HCT116 (cell line): ENCODE measurements at regions not wholly inside any gene's neighbourhood (a gene's known extent, or its start where the extent isn't known, plus 50 kb on each side); places are given as distances from the start of the nearest gene placed in this dataset.
A peak's percentile ranks its signal among the peaks of the same experiment; 100 is the strongest.

ENCODE experiments used
- ATAC-seq: fragments of 200-7000 bp; cut with Tn5 transposase; 2 replicates; pipeline ENCODE4 v1.9.1; 2020; ENCODE audit warnings: mild to moderate bottlenecking, moderate library complexity
- BruUV-seq: library from RNA; stranded (reverse); fragments of 400-500 nt; replicated peaks from 2 replicates; lab custom pipeline; 2021; lab: Mats Ljungman, UMichigan
- CTCF ChIA-PET: fragments of 300-600 bp; sonication (Branson Sonifier 250); formaldehyde crosslinking; loops from one replicate; lab custom pipeline; 2021; ENCODE audit warnings: antibody characterized with exemption; lab: Charles Lee
- POLR2A ChIA-PET: fragments of 300-600, 350-600 bp; sonication (Branson Sonifier 250); formaldehyde crosslinking; loops from one replicate; lab custom pipeline; 2021; ENCODE audit warnings: antibody characterized with exemption; lab: Charles Lee
- RAD21 ChIA-PET, 2 experiments: fragments of 300-600 bp; sonication (Branson Sonifier 250); formaldehyde crosslinking; loops; one replicate each; lab custom pipeline; 2023; ENCODE audit warnings: low total read pairs in 2 of 2; ENCODE audit not compliant: uncharacterized antibody in 2 of 2, unreplicated experiment in 2 of 2, low non-redundant PET in 1 of 2; lab: Charles Lee
- DNase-seq: peaks from one replicate; pipeline ENCODE4 v3.0.0-alpha.2; 2010; ENCODE audit warnings: low read depth, low spot score
- H2AFZ ChIP-seq: fragments of 200-600 bp; shearing (Covaris generic), sonication (generic); 2 replicates; pipeline ENCODE4 v1.6.1; 2017; ENCODE audit warnings: low read depth, mixed run types, mixed read lengths, antibody characterized with exemption, low read length; ENCODE audit not compliant: poor library complexity, severe bottlenecking
- H3K27ac ChIP-seq: 2 replicates; pipeline ENCODE4 v1.5.1; 2012; ENCODE audit warnings: low read depth, low read length
- H3K27me3 ChIP-seq: fragments of 200-600 bp; sonication (generic); 2 replicates; pipeline ENCODE4 v1.6.1; 2016; ENCODE audit warnings: mixed run types, low read length, mixed read lengths; ENCODE audit not compliant: insufficient read depth
- H3K36me3 ChIP-seq, 2 experiments: fragments of 200-500 bp in 1 of 2; fragments of 200-600 bp in 1 of 2; sonication (Bioruptor generic) in 1 of 2; sonication (generic) in 1 of 2; 2 replicates each; pipeline versions ENCODE4 v1.5.1 to v1.6.1; 2014 to 2016; ENCODE audit warnings: low read length in 2 of 2, inconsistent platforms in 1 of 2, mixed read lengths in 1 of 2, mixed run types in 1 of 2; ENCODE audit not compliant: insufficient read depth in 2 of 2, control insufficient read depth in 1 of 2
- H3K4me1 ChIP-seq, 2 experiments: fragments of 200-600 bp in 1 of 2; sonication (generic) in 1 of 2; 2 replicates each; pipeline versions ENCODE4 v1.5.1 to v1.6.1; 2012 to 2017; ENCODE audit warnings: low read length in 2 of 2, inconsistent platforms in 1 of 2, mild to moderate bottlenecking in 1 of 2, mixed read lengths in 1 of 2, mixed run types in 1 of 2, moderate library complexity in 1 of 2; ENCODE audit not compliant: insufficient read depth in 2 of 2, control insufficient read depth in 1 of 2
- H3K4me2 ChIP-seq: fragments of 200-600 bp; sonication (generic); 2 replicates; pipeline ENCODE4 v1.6.1; 2017; ENCODE audit warnings: mixed run types, low read length, mixed read lengths
- H3K4me3 ChIP-seq, 2 experiments: fragments of 200-600 bp in 1 of 2; sonication (generic) in 1 of 2; replicated peaks in 1 of 2; 2 replicates each; pipeline ENCODE4 v1.5.1; 2011 to 2016; ENCODE audit warnings: low read length in 2 of 2, control low read depth in 1 of 2, low read depth in 1 of 2, mild to moderate bottlenecking in 1 of 2, mixed read lengths in 1 of 2, mixed run types in 1 of 2
- H3K79me2 ChIP-seq: fragments of 200-600 bp; sonication (generic); 2 replicates; pipeline ENCODE4 v1.6.1; 2017; ENCODE audit warnings: mild to moderate bottlenecking, mixed run types, low read length, moderate library complexity, mixed read lengths; ENCODE audit not compliant: insufficient read depth
- H3K9ac ChIP-seq: fragments of 200-600 bp; sonication (generic); 2 replicates; pipeline ENCODE4 v1.6.1; 2016; ENCODE audit warnings: low read length, mixed read lengths
- H3K9me2 ChIP-seq: fragments of 200-600 bp; sonication (generic), shearing (Covaris generic); 2 replicates; pipeline ENCODE4 v1.6.1; 2017; ENCODE audit warnings: mixed run types, mild to moderate bottlenecking, moderate library complexity; ENCODE audit not compliant: insufficient read depth
- H3K9me3 ChIP-seq, 2 experiments: fragments of 200-500 bp in 1 of 2; fragments of 200-600 bp in 1 of 2; sonication (Bioruptor generic) in 1 of 2; sonication (generic) in 1 of 2; 2 replicates each; pipeline ENCODE4 v1.6.1; 2014 to 2017; ENCODE audit warnings: low read length in 2 of 2, mixed read lengths in 2 of 2, inconsistent platforms in 1 of 2, low read depth in 1 of 2, mild to moderate bottlenecking in 1 of 2, mixed run types in 1 of 2, moderate library complexity in 1 of 2; ENCODE audit not compliant: control insufficient read depth in 1 of 2, insufficient read depth in 1 of 2
- H4K20me1 ChIP-seq: fragments of 200-600 bp; sonication (generic), shearing (Covaris generic); 2 replicates; pipeline ENCODE4 v1.6.1; 2017; ENCODE audit warnings: mixed run types, mild to moderate bottlenecking, moderate library complexity; ENCODE audit not compliant: insufficient read depth
- EGR1 ChIP-seq: IDR thresholded peaks from 2 replicates; pipeline ENCODE4 v1.6.1; 2012; ENCODE audit warnings: low read depth
- FOSL1 ChIP-seq: IDR thresholded peaks from 2 replicates; pipeline ENCODE4 v1.6.1; 2012; ENCODE audit warnings: low read depth
- JUND ChIP-seq: IDR thresholded peaks from 2 replicates; pipeline ENCODE4 v1.6.1; 2012
- RAD21 ChIP-seq: IDR thresholded peaks from 2 replicates; pipeline ENCODE4 v1.6.1; 2012; ENCODE audit warnings: low read depth, mild to moderate bottlenecking
- YY1 ChIP-seq: IDR thresholded peaks from 2 replicates; pipeline ENCODE4 v1.6.1; 2011; ENCODE audit warnings: low read length, low read depth, moderate library complexity, mild to moderate bottlenecking; ENCODE audit not compliant: insufficient replicate concordance; ENCODE audit errors: extremely low read depth
- ZNF274 ChIP-seq: fragments of 200-500 bp; sonication (Bioruptor generic); IDR thresholded peaks from 2 replicates; pipeline ENCODE4 v1.6.1; 2014; ENCODE audit warnings: mild to moderate bottlenecking, low read depth, low read length, inconsistent platforms
- intact Hi-C: fragments of 100-400 bp; cut with micrococcal nuclease; formaldehyde crosslinking; loops from 2 replicates; pipeline ENCODE4 v1.10.0; 2022
- TF ChIP-seq, protein P1 (sequence below), 3 experiments: fragments of 200-600 bp in 1 of 3; sonication (generic) in 1 of 3; IDR thresholded peaks in 2 of 3; conservative IDR thresholded peaks in 1 of 3; 2 replicates each; pipeline ENCODE4 v1.5.1; 2012 to 2017; ENCODE audit warnings: low read depth in 2 of 3, low read length in 2 of 3, antibody characterized with exemption in 1 of 3, borderline replicate concordance in 1 of 3, control low read depth in 1 of 3, mild to moderate bottlenecking in 1 of 3, mixed read lengths in 1 of 3, mixed run types in 1 of 3, moderate library complexity in 1 of 3; ENCODE audit not compliant: insufficient read depth in 1 of 3

DNA sequence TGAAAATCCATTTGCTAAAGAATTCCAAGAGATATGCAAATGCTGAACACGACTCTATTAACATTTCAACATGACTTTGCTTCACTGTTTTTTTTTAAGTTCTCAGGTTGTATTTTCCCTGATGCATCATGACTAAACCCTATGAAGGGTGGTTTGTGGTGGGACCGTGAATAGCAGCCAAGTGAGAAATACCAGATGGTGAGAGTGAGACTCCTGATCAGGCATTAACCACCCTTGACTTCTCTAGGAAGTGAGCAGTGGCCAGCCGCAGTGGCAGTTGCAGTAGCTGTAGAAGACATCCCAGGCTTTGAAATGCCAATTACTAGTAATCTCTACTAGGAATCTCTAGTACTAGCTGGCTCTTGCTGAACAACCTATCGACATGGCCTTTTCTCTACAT is 383.4 kb downstream of the FAM133A start (continued):
- TF ChIP-seq RAD21 (no peak), FOSL1 (no peak), ZNF274 (no peak), JUND (no peak)

DNA sequence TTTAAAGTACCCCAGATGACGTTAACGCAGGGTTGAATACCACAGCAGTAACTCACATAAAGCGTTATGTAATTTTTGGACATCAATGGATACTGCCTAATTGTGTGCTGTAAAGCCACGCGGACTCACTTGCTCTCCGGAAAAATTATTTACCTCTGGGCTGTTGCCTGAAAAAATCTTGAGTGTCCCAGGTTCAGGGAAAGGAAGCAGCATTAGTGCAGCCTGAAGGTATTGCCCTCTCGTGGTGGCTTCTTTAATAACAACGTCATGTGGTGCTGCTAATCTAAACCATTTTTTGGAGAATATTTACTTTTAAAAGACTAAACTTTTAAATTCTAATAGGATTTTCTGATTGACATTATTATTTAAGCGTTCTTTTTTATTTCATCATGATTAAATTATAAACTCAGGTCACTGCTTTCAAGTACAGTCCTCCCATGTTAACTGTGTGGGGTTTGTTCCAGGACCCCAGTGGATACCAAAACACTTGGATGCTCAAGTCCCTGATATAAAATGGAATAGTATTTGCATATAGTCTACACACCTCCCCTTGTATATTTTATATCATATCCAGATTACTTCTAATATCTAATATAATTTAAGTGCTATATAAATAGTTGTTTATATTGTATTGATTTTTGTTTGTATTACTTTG is 384.8 kb downstream of the FAM133A start:
- DNase-seq (no peak), ATAC-seq (no peak)
- no peak overlapping the region for H3K27ac ChIP-seq
- H3K4me3 ChIP-seq: no peak overlapping the region
- TF ChIP-seq, protein P1, sequence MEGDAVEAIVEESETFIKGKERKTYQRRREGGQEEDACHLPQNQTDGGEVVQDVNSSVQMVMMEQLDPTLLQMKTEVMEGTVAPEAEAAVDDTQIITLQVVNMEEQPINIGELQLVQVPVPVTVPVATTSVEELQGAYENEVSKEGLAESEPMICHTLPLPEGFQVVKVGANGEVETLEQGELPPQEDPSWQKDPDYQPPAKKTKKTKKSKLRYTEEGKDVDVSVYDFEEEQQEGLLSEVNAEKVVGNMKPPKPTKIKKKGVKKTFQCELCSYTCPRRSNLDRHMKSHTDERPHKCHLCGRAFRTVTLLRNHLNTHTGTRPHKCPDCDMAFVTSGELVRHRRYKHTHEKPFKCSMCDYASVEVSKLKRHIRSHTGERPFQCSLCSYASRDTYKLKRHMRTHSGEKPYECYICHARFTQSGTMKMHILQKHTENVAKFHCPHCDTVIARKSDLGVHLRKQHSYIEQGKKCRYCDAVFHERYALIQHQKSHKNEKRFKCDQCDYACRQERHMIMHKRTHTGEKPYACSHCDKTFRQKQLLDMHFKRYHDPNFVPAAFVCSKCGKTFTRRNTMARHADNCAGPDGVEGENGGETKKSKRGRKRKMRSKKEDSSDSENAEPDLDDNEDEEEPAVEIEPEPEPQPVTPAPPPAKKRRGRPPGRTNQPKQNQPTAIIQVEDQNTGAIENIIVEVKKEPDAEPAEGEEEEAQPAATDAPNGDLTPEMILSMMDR (IDR thresholded peaks at IDR 0.05 in 2 of 3, conservative IDR thresholded peaks at IDR 0.05 in 1 of 3; ENCODE audit: borderline replicate concordance in 1 of 3, insufficient read depth in 1 of 3, low read depth in 2 of 3, low read length in 2 of 3): peak in 1 of 3 experiments; percentile 2; a peak in 1 of 6 replicates
- no peak for TF ChIP-seq EGR1
- intact Hi-C loops: no loop called here
- no peaks in the 10 kb centered on the region for H3K4me1 ChIP-seq
- no peaks in the 10 kb centered on the region for H4K20me1 ChIP-seq
- RAD21 ChIA-PET: no interaction called here
- no peaks in the 10 kb centered on the region for H3K27me3 ChIP-seq
- H3K9me3 ChIP-seq: no peaks in the 10 kb centered on the region
- CTCF ChIA-PET: no interaction called here
- no TSS peak for BruUV-seq
- no peaks in the 10 kb centered on the region for H3K36me3 ChIP-seq
- no peaks in the 10 kb centered on the region for H3K79me2 ChIP-seq
- no peak overlapping the region for H3K4me2 ChIP-seq
- no peaks in the 10 kb centered on the region for H3K9me2 ChIP-seq
- no peak overlapping the region for H2AFZ ChIP-seq
- H3K9ac ChIP-seq: no peak overlapping the region
- POLR2A ChIA-PET: no interaction called here

DNA sequence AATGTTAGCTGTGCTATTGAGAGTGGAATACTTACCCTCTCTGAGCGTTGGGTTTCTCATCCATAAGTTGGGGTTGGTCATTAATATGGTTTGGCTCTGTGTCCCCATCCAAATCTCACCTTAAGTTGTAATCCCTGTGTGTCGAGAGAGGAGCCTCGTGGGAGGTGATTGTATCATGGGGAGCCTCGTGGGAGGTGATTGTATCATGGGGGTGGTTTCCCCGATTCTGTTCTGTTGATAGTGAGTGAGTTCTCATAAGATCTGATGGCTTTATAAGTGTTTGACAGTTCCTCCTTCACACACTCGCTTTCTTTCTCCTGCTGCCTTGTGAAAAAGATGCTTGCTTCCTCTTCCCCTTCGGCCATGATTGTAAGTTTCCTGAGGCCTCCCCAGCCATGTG is 391.1 kb downstream of the FAM133A start:
- ChIA-PET CTCF (no interaction called here), POLR2A (no interaction called here), RAD21 (no interaction called here)
- Histone ChIP-seq H3K4me1 (no peaks in the 10 kb centered on the region), H3K4me2 (no peak overlapping the region), H3K27me3 (no peaks in the 10 kb centered on the region), H3K27ac (no peak overlapping the region), H3K9me2 (no peaks in the 10 kb centered on the region), H2AFZ (no peak overlapping the region), H3K9ac (no peak overlapping the region), H3K9me3 (no peaks in the 10 kb centered on the region), H4K20me1 (no peaks in the 10 kb centered on the region), H3K4me3 (no peak overlapping the region), H3K79me2 (no peaks in the 10 kb centered on the region), H3K36me3 (no peaks in the 10 kb centered on the region)
- no TSS peak for BruUV-seq
- DNase-seq (no peak), ATAC-seq (no peak)
- TF ChIP-seq YY1: no peak
- intact Hi-C loops: no loop called here
